Type B pancreatic cell (in vitro differentiated cells): ENCODE measurements at regions not wholly inside any gene's neighbourhood (a gene's known extent, or its start where the extent isn't known, plus 50 kb on each side); places are given as distances from the start of the nearest gene placed in this dataset.

ENCODE experiments used
- DNase-seq: peaks from one replicate; pipeline ENCODE4 v3.0.0; 2021; ENCODE audit warnings: mixed read lengths; ENCODE audit not compliant: unreplicated experiment; ENCODE audit errors: extremely low spot score
- H3K27ac Mint-ChIP-seq: 2 replicates; pipeline ENCODE4 v1.8.0; 2021; ENCODE audit warnings: mild to moderate bottlenecking, mixed read lengths
- H3K27me3 Mint-ChIP-seq: 2 replicates; pipeline ENCODE4 v1.8.0; 2021; ENCODE audit warnings: mixed read lengths
- H3K36me3 Mint-ChIP-seq: 2 replicates; pipeline ENCODE4 v1.8.0; 2021; ENCODE audit warnings: mixed read lengths
- H3K4me1 Mint-ChIP-seq: one replicate; pipeline ENCODE4 v1.8.0; 2021; ENCODE audit warnings: mixed read lengths; ENCODE audit not compliant: unreplicated experiment
- H3K4me3 Mint-ChIP-seq: 2 replicates; pipeline ENCODE4 v1.8.0; 2021; ENCODE audit warnings: mild to moderate bottlenecking, mixed read lengths
- H3K9me3 Mint-ChIP-seq: 2 replicates; pipeline ENCODE4 v1.8.0; 2021; ENCODE audit warnings: mixed read lengths
- TF ChIP-seq, protein P1 (sequence below): fragments of 200-600 bp; sonication (generic); conservative IDR thresholded peaks from 2 replicates; pipeline ENCODE4 v1.5.0; 2021; ENCODE audit warnings: antibody characterized with exemption, mild to moderate bottlenecking

DNA sequence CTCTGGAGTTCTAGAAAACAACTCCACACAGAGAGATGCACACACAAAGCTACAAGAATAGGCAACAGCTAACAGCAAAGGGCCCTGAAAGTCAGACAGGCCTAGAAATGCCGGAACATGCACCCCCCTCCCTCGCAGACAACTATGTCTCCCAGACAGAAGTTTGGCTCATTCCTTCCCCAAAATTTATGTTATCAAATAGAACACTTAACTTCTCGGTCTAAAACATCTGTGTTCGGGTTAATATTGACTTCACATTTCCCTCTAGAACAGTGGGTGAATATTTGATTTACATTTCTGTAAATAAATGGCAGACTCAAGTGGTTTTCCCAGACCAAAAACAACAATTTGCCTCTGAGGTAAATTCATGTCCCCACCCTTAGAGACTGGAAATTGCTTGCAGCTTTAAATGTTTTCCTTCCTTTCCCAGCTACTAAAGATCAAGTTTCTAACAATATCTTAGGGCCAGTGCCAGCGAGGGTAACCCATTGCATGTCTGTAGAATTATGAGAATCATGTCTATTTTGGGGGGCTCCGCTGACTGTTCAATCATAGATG is 92.5 kb upstream of the INHBA start:
- Mint-ChIP-seq H3K36me3 (no peaks in the 10 kb centered on the region), H3K4me1 (peaks cover 15% of the 10 kb centered on the region), H3K27me3 (peaks cover 5% of the 10 kb centered on the region), H3K9me3 (peaks cover 5% of the 10 kb centered on the region), H3K4me3 (no peak overlapping the region), H3K27ac (no peak overlapping the region)
- TF ChIP-seq, protein P1, sequence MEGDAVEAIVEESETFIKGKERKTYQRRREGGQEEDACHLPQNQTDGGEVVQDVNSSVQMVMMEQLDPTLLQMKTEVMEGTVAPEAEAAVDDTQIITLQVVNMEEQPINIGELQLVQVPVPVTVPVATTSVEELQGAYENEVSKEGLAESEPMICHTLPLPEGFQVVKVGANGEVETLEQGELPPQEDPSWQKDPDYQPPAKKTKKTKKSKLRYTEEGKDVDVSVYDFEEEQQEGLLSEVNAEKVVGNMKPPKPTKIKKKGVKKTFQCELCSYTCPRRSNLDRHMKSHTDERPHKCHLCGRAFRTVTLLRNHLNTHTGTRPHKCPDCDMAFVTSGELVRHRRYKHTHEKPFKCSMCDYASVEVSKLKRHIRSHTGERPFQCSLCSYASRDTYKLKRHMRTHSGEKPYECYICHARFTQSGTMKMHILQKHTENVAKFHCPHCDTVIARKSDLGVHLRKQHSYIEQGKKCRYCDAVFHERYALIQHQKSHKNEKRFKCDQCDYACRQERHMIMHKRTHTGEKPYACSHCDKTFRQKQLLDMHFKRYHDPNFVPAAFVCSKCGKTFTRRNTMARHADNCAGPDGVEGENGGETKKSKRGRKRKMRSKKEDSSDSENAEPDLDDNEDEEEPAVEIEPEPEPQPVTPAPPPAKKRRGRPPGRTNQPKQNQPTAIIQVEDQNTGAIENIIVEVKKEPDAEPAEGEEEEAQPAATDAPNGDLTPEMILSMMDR = no peak
- DNase-seq = no peak

DNA sequence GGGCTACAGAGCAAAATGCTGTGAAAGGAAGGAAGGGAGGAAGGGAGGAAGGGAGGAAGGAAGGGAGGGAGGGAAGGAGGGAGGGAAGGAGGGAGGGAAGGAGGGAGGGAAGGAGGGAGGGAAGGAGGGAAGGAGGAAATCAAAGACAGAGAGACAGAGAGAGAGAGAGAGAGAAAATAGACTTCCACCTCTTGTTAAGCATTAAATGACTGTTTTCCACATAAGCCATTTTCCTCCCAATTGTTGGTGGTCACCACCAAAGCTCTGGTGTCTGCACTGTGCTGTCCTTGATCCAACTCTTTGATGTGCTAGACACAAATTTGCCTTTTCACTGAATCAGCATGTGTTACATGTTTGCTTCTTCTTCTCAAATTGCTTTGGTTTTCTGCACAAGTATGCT is 90.7 kb upstream of the INHBA start:
- TF ChIP-seq, protein P1 = no peak
- no peak overlapping the region for H3K27ac Mint-ChIP-seq

DNA sequence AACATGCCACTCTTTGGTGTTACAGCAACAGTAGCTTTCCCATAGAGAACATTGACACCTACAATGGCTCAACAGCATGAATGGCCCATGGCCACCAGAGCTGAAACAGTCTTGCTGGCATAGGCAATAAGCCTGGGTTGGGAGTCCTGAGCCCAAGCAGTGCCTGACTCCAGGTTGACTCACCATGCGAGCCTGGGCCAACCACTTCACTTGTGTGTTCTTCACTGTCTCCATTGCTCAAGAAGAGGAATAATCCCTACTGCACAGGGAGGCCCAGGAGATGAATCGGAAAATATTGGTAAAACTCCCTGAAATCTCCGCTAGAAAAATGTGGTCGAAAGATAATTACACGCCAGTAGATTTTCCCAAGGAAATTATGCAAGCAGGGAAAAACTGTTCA is 89.2 kb upstream of the INHBA start:
- Mint-ChIP-seq H3K36me3 (no peaks in the 10 kb centered on the region), H3K9me3 (peaks cover 5% of the 10 kb centered on the region), H3K27ac (no peak overlapping the region), H3K27me3 (peaks cover 8% of the 10 kb centered on the region), H3K4me3 (no peak overlapping the region), H3K4me1 (peaks cover 15% of the 10 kb centered on the region)
- TF ChIP-seq, protein P1 = no peak
- no peak for DNase-seq

More for the DNA sequence above, 90.7 kb upstream of the INHBA start:
- Mint-ChIP-seq H3K4me3 (no peak overlapping the region), H3K4me1 (peaks cover 15% of the 10 kb centered on the region), H3K9me3 (peaks cover 5% of the 10 kb centered on the region), H3K36me3 (no peaks in the 10 kb centered on the region), H3K27me3 (peaks cover 5% of the 10 kb centered on the region)
- DNase-seq = no peak

DNA sequence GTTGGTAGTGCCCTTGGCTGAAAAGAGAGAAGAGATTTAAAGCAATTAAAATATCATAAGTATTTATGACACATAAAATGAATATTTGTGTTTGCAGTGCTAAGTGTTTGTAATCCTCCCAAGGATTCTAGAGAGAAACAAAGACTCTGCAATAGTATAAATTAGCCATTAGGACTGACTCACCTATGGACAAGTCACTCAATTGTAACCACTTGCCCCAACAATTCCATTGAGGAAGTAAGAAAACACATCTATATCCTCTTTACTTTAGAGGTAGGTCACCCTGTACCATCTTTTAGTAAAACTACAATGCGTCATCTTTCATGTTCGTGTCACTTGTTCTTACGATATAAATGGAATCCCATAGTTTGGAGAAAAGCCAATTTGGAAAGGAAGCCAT is 85.7 kb upstream of the INHBA start:
- H3K27ac Mint-ChIP-seq = no peak overlapping the region
- no peak for DNase-seq
- H3K36me3 Mint-ChIP-seq = no peaks in the 10 kb centered on the region
- TF ChIP-seq, protein P1 = no peak
- no peaks in the 10 kb centered on the region for H3K4me1 Mint-ChIP-seq
- H3K9me3 Mint-ChIP-seq = no peaks in the 10 kb centered on the region
- H3K4me3 Mint-ChIP-seq = no peak overlapping the region
- H3K27me3 Mint-ChIP-seq = peaks cover 22% of the 10 kb centered on the region

DNA sequence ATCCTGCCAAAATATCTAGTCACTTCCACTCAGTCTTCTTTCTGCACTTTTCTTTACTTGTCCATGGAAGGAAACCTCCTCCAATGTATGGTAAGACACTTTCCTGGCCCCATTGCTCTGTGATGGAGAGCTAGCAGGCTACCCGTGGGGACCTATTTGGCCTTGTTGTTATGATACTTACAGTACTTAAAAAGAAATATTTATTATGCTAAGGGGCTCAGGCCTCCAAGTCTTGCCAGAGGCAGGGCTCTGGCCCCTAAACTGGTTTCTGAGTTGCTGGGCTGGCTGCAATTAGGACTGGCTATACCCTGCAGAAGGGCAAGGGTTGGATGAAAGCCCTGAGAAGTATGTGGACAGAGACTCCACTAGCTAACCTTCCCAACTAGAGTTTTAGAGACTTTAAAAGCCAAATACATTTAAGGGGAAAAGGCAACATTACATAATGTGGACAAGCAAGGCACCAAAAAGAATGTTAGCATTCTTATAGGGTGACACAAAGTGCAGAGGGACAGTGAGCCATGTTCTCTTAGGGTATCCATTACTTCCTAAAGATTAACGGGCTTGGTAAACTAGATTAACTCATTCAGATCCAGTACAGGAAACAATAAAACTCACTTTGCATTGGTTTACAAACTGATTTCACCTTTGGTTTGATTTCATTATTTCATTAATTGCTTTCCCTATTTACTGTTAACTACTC is 84.9 kb upstream of the INHBA start:
- TF ChIP-seq, protein P1 = no peak
- Mint-ChIP-seq H3K27me3 (peaks cover 22% of the 10 kb centered on the region), H3K27ac (no peak overlapping the region), H3K4me1 (no peaks in the 10 kb centered on the region), H3K4me3 (no peak overlapping the region), H3K36me3 (no peaks in the 10 kb centered on the region), H3K9me3 (no peaks in the 10 kb centered on the region)
- no peak for DNase-seq
